SK-N-SH treated with all-trans-retinoic acid at 6 μM for 48 hours (cell line): ENCODE measurements at regions not wholly inside any gene's neighbourhood (a gene's known extent, or its start where the extent isn't known, plus 50 kb on each side); places are given as distances from the start of the nearest gene placed in this dataset.

Experiments
- ATAC-seq: fragments of 200-7000 bp; cut with Tn5 transposase; 3 replicates; pipeline ENCODE4 v1.9.1; 2020; ENCODE audit warnings: mild to moderate bottlenecking, moderate library complexity
- BACH2 ChIP-seq: fragments of 250-450 bp; sonication (Bioruptor Pico); IDR thresholded peaks from 2 replicates; pipeline ENCODE4 v1.9.0; 2021; ENCODE audit warnings: mild to moderate bottlenecking, borderline replicate concordance
- CREB5 ChIP-seq: fragments of 250-450 bp; sonication (Bioruptor Pico); IDR thresholded peaks from 2 replicates; pipeline ENCODE4 v1.5.1; 2020; ENCODE audit warnings: low read depth, mild to moderate bottlenecking, moderate library complexity
- CSDC2 ChIP-seq: fragments of 250-450 bp; sonication (Bioruptor Pico); IDR thresholded peaks from 2 replicates; pipeline ENCODE4 v1.5.0; 2020; ENCODE audit warnings: mild to moderate bottlenecking, moderate library complexity
- CSRNP3 ChIP-seq: fragments of 250-450 bp; sonication (Bioruptor Pico); IDR thresholded peaks from 2 replicates; pipeline ENCODE4 v1.5.1; 2021; ENCODE audit warnings: mild to moderate bottlenecking, moderate library complexity
- ESRRG ChIP-seq: fragments of 250-450 bp; sonication (Bioruptor Pico); IDR thresholded peaks from 2 replicates; pipeline ENCODE4 v1.6.1; 2021; ENCODE audit warnings: mild to moderate bottlenecking
- GLIS3 ChIP-seq: fragments of 250-450 bp; sonication (Bioruptor Pico); IDR thresholded peaks from 2 replicates; pipeline ENCODE4 v1.5.0; 2020; ENCODE audit warnings: mild to moderate bottlenecking, moderate library complexity
- ISL1 ChIP-seq: fragments of 250-450 bp; sonication (Bioruptor Pico); IDR thresholded peaks from 2 replicates; pipeline ENCODE4 v2.1.2; 2022; ENCODE audit warnings: mild to moderate bottlenecking, moderate library complexity
- OSR1 ChIP-seq: fragments of 250-450 bp; sonication (Bioruptor Pico); IDR thresholded peaks from 2 replicates; pipeline ENCODE4 v1.8.0; 2022; ENCODE audit warnings: moderate library complexity, mild to moderate bottlenecking, inconsistent platforms
- PATZ1 ChIP-seq: fragments of 250-450 bp; sonication (Bioruptor Pico); IDR thresholded peaks from 2 replicates; pipeline ENCODE4 v1.8.0; 2020; ENCODE audit warnings: mild to moderate bottlenecking, moderate library complexity, borderline replicate concordance
- POU6F1 ChIP-seq: fragments of 250-450 bp; sonication (Bioruptor Pico); IDR thresholded peaks from 2 replicates; pipeline ENCODE4 v1.8.0; 2021; ENCODE audit warnings: low read depth, mild to moderate bottlenecking, moderate library complexity, borderline replicate concordance
- PPARA ChIP-seq: fragments of 250-450 bp; sonication (Bioruptor Pico); IDR thresholded peaks from 2 replicates; pipeline ENCODE4 v1.5.0; 2020; ENCODE audit warnings: mild to moderate bottlenecking, borderline replicate concordance
- RARB ChIP-seq: fragments of 250-450 bp; sonication (Bioruptor Pico); IDR thresholded peaks from 2 replicates; pipeline ENCODE4 v1.8.0; 2021; ENCODE audit warnings: mild to moderate bottlenecking, moderate library complexity
- SNAI2 ChIP-seq: fragments of 250-450 bp; sonication (Bioruptor Pico); IDR thresholded peaks from 2 replicates; pipeline ENCODE4 v1.5.0; 2020; ENCODE audit warnings: mild to moderate bottlenecking, moderate library complexity
- TCF4 ChIP-seq: fragments of 250-450 bp; sonication (Bioruptor Pico); IDR thresholded peaks from 2 replicates; pipeline ENCODE4 v1.8.0; 2021; ENCODE audit warnings: mild to moderate bottlenecking, moderate library complexity, borderline replicate concordance
- TOX ChIP-seq: fragments of 250-450 bp; sonication (Bioruptor Pico); IDR thresholded peaks from 2 replicates; pipeline ENCODE4 v1.8.0; 2021; ENCODE audit warnings: mild to moderate bottlenecking, moderate library complexity, borderline replicate concordance
- TSHZ2 ChIP-seq: fragments of 250-450 bp; sonication (Bioruptor Pico); IDR thresholded peaks from 2 replicates; pipeline ENCODE4 v1.5.0; 2020; ENCODE audit warnings: mild to moderate bottlenecking, moderate library complexity
- ZC3H10 ChIP-seq: fragments of 250-450 bp; sonication (Bioruptor Pico); IDR thresholded peaks from 2 replicates; pipeline ENCODE4 v1.5.1; 2021; ENCODE audit warnings: mild to moderate bottlenecking, moderate library complexity
- ZFP3 ChIP-seq: fragments of 250-450 bp; sonication (Bioruptor Pico); IDR thresholded peaks from 2 replicates; pipeline ENCODE4 v1.5.0; 2020; ENCODE audit warnings: mild to moderate bottlenecking, moderate library complexity
- ZFP30 ChIP-seq: fragments of 450-650 bp; formaldehyde crosslinking; IDR thresholded peaks from 2 replicates; pipeline ENCODE4 v1.5.0; 2022; ENCODE audit warnings: mild to moderate bottlenecking, moderate library complexity
- ZNF565 ChIP-seq: fragments of 450-650 bp; formaldehyde crosslinking; conservative IDR thresholded peaks from 2 replicates; pipeline ENCODE4 v1.5.0; 2020; ENCODE audit warnings: low read depth, mild to moderate bottlenecking, moderate library complexity
- ZNF70 ChIP-seq: fragments of 450-650 bp; formaldehyde crosslinking; IDR thresholded peaks from 2 replicates; pipeline ENCODE4 v1.5.0; 2020; ENCODE audit warnings: mild to moderate bottlenecking, moderate library complexity

GRCh38 chr5:157925786-157926671, 67.1 kb upstream of the CLINT1 start:
- no peak for ATAC-seq
- TF ChIP-seq ESRRG (CRISPR knock-in tag) (no peak), BACH2 (no peak), GLIS3 (CRISPR knock-in tag) (no peak)
- TF ChIP-seq, all 23 proteins: peak for 0

GRCh38 chr5:157924931-157925729, 66.2 kb upstream of the CLINT1 start:
- no peak for ATAC-seq
- no peak for TF ChIP-seq PPARA (CRISPR knock-in tag)
- TF ChIP-seq CSDC2 (CRISPR knock-in tag): no peak
- no peak for TF ChIP-seq PATZ1 (CRISPR knock-in tag)
- no peak for TF ChIP-seq TOX
- TF ChIP-seq ISL1 (CRISPR knock-in tag): no peak
- TF ChIP-seq ZC3H10 (CRISPR knock-in tag): no peak
- no peak for TF ChIP-seq ZNF70
- no peak for TF ChIP-seq RARB (CRISPR knock-in tag)
- TF ChIP-seq ESRRG (CRISPR knock-in tag): no peak
- TF ChIP-seq SNAI2 (CRISPR knock-in tag): no peak
- no peak for TF ChIP-seq GLIS3 (CRISPR knock-in tag)
- TF ChIP-seq CSRNP3 (CRISPR knock-in tag): no peak
- TF ChIP-seq ZFP3: no peak

- TF ChIP-seq CSDC2 (CRISPR knock-in tag) (no peak), TCF4 (CRISPR knock-in tag) (no peak), CREB5 (CRISPR knock-in tag) (no peak), ESRRG (CRISPR knock-in tag) (no peak)
- no peak for ATAC-seq
Measured at GRCh38 chr5:157924490-157924889, 65.5 kb upstream of the CLINT1 start.

GRCh38 chr5:157923765-157924164, 64.8 kb upstream of the CLINT1 start:
- TF ChIP-seq TSHZ2 (CRISPR knock-in tag): no peak
- no peak for TF ChIP-seq CSRNP3 (CRISPR knock-in tag)
- TF ChIP-seq ZNF565: no peak
- TF ChIP-seq TOX: no peak
- TF ChIP-seq GLIS3 (CRISPR knock-in tag): no peak
- TF ChIP-seq POU6F1 (CRISPR knock-in tag): no peak
- no peak for TF ChIP-seq ZFP30
- TF ChIP-seq CREB5 (CRISPR knock-in tag): no peak
- no peak for TF ChIP-seq BACH2
- no peak for TF ChIP-seq CSDC2 (CRISPR knock-in tag)
- TF ChIP-seq PPARA (CRISPR knock-in tag): no peak
- no peak for TF ChIP-seq ISL1 (CRISPR knock-in tag)
- no peak for TF ChIP-seq ZC3H10 (CRISPR knock-in tag)
- TF ChIP-seq ZNF70: no peak
- TF ChIP-seq OSR1 (CRISPR knock-in tag): no peak
- no peak for TF ChIP-seq ESRRG (CRISPR knock-in tag)
- ATAC-seq: no peak
